Cardiac fibroblast (primary cell): ENCODE measurements at regions not wholly inside any gene's neighbourhood (a gene's known extent, or its start where the extent isn't known, plus 50 kb on each side); places are given as distances from the start of the nearest gene placed in this dataset.

Experiments
- DNase-seq, 2 donors: peaks; one replicate each; pipeline versions ENCODE4 v3.0.0 to v3.0.0-alpha.2; 2010; ENCODE audit warnings: low read depth in 2 of 2
- H3K4me3 ChIP-seq, 2 donors: replicated peaks in 1 of 2; 1 replicate in 1 of 2; 2 replicates in 1 of 2; pipeline ENCODE4 v1.5.1; 2011; ENCODE audit warnings: low read depth in 2 of 2, low read length in 2 of 2, mild to moderate bottlenecking in 2 of 2, moderate library complexity in 1 of 2
- CTCF ChIP-seq: IDR thresholded peaks from one replicate; pipeline ENCODE4 v1.5.1; 2011; ENCODE audit warnings: low read depth, mild to moderate bottlenecking, low read length, inconsistent platforms

- TF ChIP-seq CTCF, result no peak
- H3K4me3 ChIP-seq, result no peak overlapping the region
- DNase-seq, result peak; percentile 61 to 74
Measured at GRCh38 chr4:41432881-41433280, 105.1 kb upstream of the LIMCH1 start.

GRCh38 chr4:41433361-41433760 lies 104.6 kb upstream of the LIMCH1 start:
- no peak for DNase-seq
- H3K4me3 ChIP-seq, result no peak overlapping the region
- TF ChIP-seq CTCF, result no peak

- TF ChIP-seq CTCF, result no peak
- no peak for DNase-seq
- no peak overlapping the region for H3K4me3 ChIP-seq
Measured at GRCh38 chr4:41435510-41435909, 102.4 kb upstream of the LIMCH1 start.

- TF ChIP-seq CTCF, result no peak
- DNase-seq, result no peak
- H3K4me3 ChIP-seq, result no peak overlapping the region
Measured at GRCh38 chr4:41436419-41436818, 101.5 kb upstream of the LIMCH1 start.

- DNase-seq, result peak in 1 of 2 donors; percentile 13
- TF ChIP-seq CTCF, result no peak
- no peak overlapping the region for H3K4me3 ChIP-seq
Measured at GRCh38 chr4:41437111-41437536, 100.8 kb upstream of the LIMCH1 start.

- no peak for DNase-seq
- H3K4me3 ChIP-seq, result no peak overlapping the region
- no peak for TF ChIP-seq CTCF
Measured at GRCh38 chr4:41438931-41439297, 99.0 kb upstream of the LIMCH1 start.

- TF ChIP-seq CTCF, result no peak
- no peak overlapping the region for H3K4me3 ChIP-seq
- DNase-seq, result peak in 1 of 2 donors; percentile 7
Measured at GRCh38 chr4:41442810-41443209, 95.1 kb upstream of the LIMCH1 start.
